Heart right ventricle (tissue), 16 donors: ENCODE measurements at regions not wholly inside any gene's neighbourhood (a gene's known extent, or its start where the extent isn't known, plus 50 kb on each side); places are given as distances from the start of the nearest gene placed in this dataset.

Experiments used
- ATAC-seq, 8 donors: fragments of 200-7000 bp; cut with Tn5 transposase; one replicate each; pipeline ENCODE4 v1.9.1; 2020; ENCODE audit warnings: mild to moderate bottlenecking in 8 of 8, moderate library complexity in 8 of 8, moderate number of reproducible peaks in 1 of 8
- DNase-seq, 2 donors: peaks; one replicate each; pipeline ENCODE4 v3.0.0-alpha.2; 2020
- H3K27ac ChIP-seq, 10 donors: fragments of 200-600 bp; sonication (generic) in 2 of 10; one replicate each; pipeline versions ENCODE4 v1.5.0 to v1.8.0; 2020 to 2022; ENCODE audit warnings: mild to moderate bottlenecking in 3 of 10
- H3K27me3 ChIP-seq, 7 donors: fragments of 200-600 bp; one replicate each; pipeline ENCODE4 v1.8.0; 2021 to 2022; ENCODE audit warnings: mild to moderate bottlenecking in 2 of 7
- H3K36me3 ChIP-seq, 9 donors: fragments of 200-600 bp; sonication (generic) in 1 of 9; one replicate each; pipeline versions ENCODE4 v1.5.0 to v1.8.0; 2020 to 2022; ENCODE audit warnings: mild to moderate bottlenecking in 2 of 9
- H3K4me1 ChIP-seq, 9 donors: fragments of 200-600 bp; sonication (generic) in 1 of 9; one replicate each; pipeline versions ENCODE4 v1.5.0 to v1.8.0; 2020 to 2022; ENCODE audit warnings: mild to moderate bottlenecking in 4 of 9
- H3K4me3 ChIP-seq, 10 donors: fragments of 200-600 bp; sonication (generic) in 2 of 10; one replicate each; pipeline versions ENCODE4 v1.5.0 to v1.8.0; 2020 to 2022; ENCODE audit warnings: mild to moderate bottlenecking in 7 of 10, moderate library complexity in 2 of 10
- H3K9me3 ChIP-seq, 11 donors: fragments of 200-600 bp in 10 of 11; sonication (generic) in 2 of 11; one replicate each; pipeline versions ENCODE4 v1.5.0 to v1.8.0; 2013 to 2022; ENCODE audit warnings: mild to moderate bottlenecking in 2 of 11, control low read depth in 1 of 11, moderate library complexity in 1 of 11
- CTCF ChIP-seq, 9 donors: fragments of 200-600 bp; sonication (generic) in 2 of 9; IDR thresholded peaks; one replicate each; pipeline versions ENCODE4 v1.5.0 to v1.8.0; 2021 to 2022; ENCODE audit warnings: antibody characterized with exemption in 9 of 9, mild to moderate bottlenecking in 5 of 9, moderate library complexity in 1 of 9
- WGBS, 2 donors: extraction: QIAGEN DNeasy Blood & Tissue Kit; methylation state at CpG; one replicate each; pipeline ENCODE4 v1.1.7; 2013; ENCODE audit warnings: inconsistent platforms in 1 of 2; 5-methylcytosine and 5-hydroxymethylcytosine counted together
- intact Hi-C, 10 donors: fragments of 100-400 bp; cut with DNase I; formaldehyde crosslinking; loops; one replicate each; pipeline versions ENCODE4 v1.11.1 to v1.14.2; 2022
- donor health status: Arrhythmogenic right ventricular cardiomyopathy.
- donor health status: ischemic (EF 13 %, LVEDD 7.1; RV severe dilation, severe dysfunction).
- donor health status: healthy with polysubstance abuse.
- donor health status: DM: no; HTN: yes; CAD: no.
- donor health status: DM: no; HTN: no; CAD: no.
- donor health status: ischemic (EF 25% LVEDD 6.9; RV normal size, moderate dysfunction).
- donor health status: ischemic (EF 25% LVEDD 5.7; RV mildly dilated, moderate dysfunction).
- donor health status: healthy.
- donor health status: DM: yes; HTN: yes; CAD: no.
- donor health status: Ischemic cardiomyopathy.
- donor health status: ischemic (EF 35%, LVEDD 5.7; RV mildly dilated, moderate dysfunction).
- donor health status: nonischemic (EF 11% LVEDD 7.7; RV severe dilation, severe dysfunction).
- donor health status: DM: yes; HTN: yes; CAD: no.
- donor health status: PGD.
- donor health status: ischemic (EF 29% LVEDD 5.4; RV normal size, mild dysfunction).
- donor health status: nonischemic (EF 23%, LVEDD 6.1; RV moderate dilation, normal function).

- Histone ChIP-seq H3K4me3 (no peak overlapping the region), H3K27ac (no peak overlapping the region), H3K27me3 (no peaks in the 10 kb centered on the region), H3K9me3 (no peaks in the 10 kb centered on the region), H3K36me3 (no peaks in the 10 kb centered on the region), H3K4me1 (no peaks in the 10 kb centered on the region)
- WGBS, 2 donors, result 79% methylated on average over 3 of the region's 3 CpGs
- no peak for TF ChIP-seq CTCF (IDR thresholded peaks at IDR 0.05)
- no peak for DNase-seq
- no peak for ATAC-seq
- intact Hi-C loops, result loop anchor here in 7 of 10 donors (5.0 to 10.0 kb wide), 5 partner anchors 560 to 1420 kb away; no protein-coding TSS in a partner anchor
Measured at GRCh38 chr6:88494401-88495140, 328.4 kb upstream of the CNR1 start.

- no peaks in the 10 kb centered on the region for H3K36me3 ChIP-seq
- TF ChIP-seq CTCF (IDR thresholded peaks at IDR 0.05), result no peak
- DNase-seq, result no peak
- H3K4me3 ChIP-seq, result no peak overlapping the region
- H3K9me3 ChIP-seq, result no peaks in the 10 kb centered on the region
- 79 to 90% methylated on average over 2 of the region's 2 CpGs for WGBS, 2 donors
- intact Hi-C loops, result loop anchor here in 7 of 10 donors (5.0 to 10.0 kb wide), 5 partner anchors 559 to 1419 kb away; no protein-coding TSS in a partner anchor
- H3K27me3 ChIP-seq, result no peaks in the 10 kb centered on the region
- no peak for ATAC-seq
- no peaks in the 10 kb centered on the region for H3K4me1 ChIP-seq
- no peak overlapping the region for H3K27ac ChIP-seq
Measured at GRCh38 chr6:88493717-88494116, 327.6 kb upstream of the CNR1 start.

- DNase-seq, result no peak
- no peak overlapping the region for H3K4me3 ChIP-seq
- 49 to 55% methylated on average over 2 of the region's 2 CpGs for WGBS, 2 donors
- H3K36me3 ChIP-seq, result no peaks in the 10 kb centered on the region
- TF ChIP-seq CTCF (IDR thresholded peaks at IDR 0.05), result peak in 7 of 9 donors; percentile 38 to 61 (median 48)
- intact Hi-C loops, result loop anchor here in 7 of 10 donors (5.0 to 10.0 kb wide), 5 partner anchors 558 to 1418 kb away; no protein-coding TSS in a partner anchor
- no peak for ATAC-seq
- peaks cover 0 to 8% (median 0%) of the 10 kb centered on the region in 11 donors for H3K9me3 ChIP-seq
- H3K4me1 ChIP-seq, result no peaks in the 10 kb centered on the region
- no peaks in the 10 kb centered on the region for H3K27me3 ChIP-seq
- H3K27ac ChIP-seq, result no peak overlapping the region
Measured at GRCh38 chr6:88492824-88493223, 326.7 kb upstream of the CNR1 start.

- no peak for TF ChIP-seq CTCF (IDR thresholded peaks at IDR 0.05)
- H3K27me3 ChIP-seq, result no peaks in the 10 kb centered on the region
- no peaks in the 10 kb centered on the region for H3K36me3 ChIP-seq
- ATAC-seq (no peak), DNase-seq (no peak)
- H3K27ac ChIP-seq, result no peak overlapping the region
- intact Hi-C loops, result loop anchor here in 7 of 10 donors (5.0 to 10.0 kb wide), 5 partner anchors 557 to 1417 kb away; no protein-coding TSS in a partner anchor
- H3K4me3 ChIP-seq, result no peak overlapping the region
- WGBS, 2 donors, result 71 to 95% methylated on average over 2 of the region's 2 CpGs
- no peaks in the 10 kb centered on the region for H3K4me1 ChIP-seq
- H3K9me3 ChIP-seq, result peaks cover 0 to 10% (median 0%) of the 10 kb centered on the region in 11 donors
Measured at GRCh38 chr6:88492241-88492640, 326.1 kb upstream of the CNR1 start.
